CD8-positive, alpha-beta memory T cell (primary cell): ENCODE measurements at regions not wholly inside any gene's neighbourhood (a gene's known extent, or its start where the extent isn't known, plus 50 kb on each side); places are given as distances from the start of the nearest gene placed in this dataset.

Experiments
- CTCF ChIA-PET: fragments of 350-600 bp; sonication (Branson Sonifier 250); formaldehyde crosslinking; loops from one replicate; lab custom pipeline; 2021; ENCODE audit warnings: antibody characterized with exemption; lab: Charles Lee
- POLR2A ChIA-PET: fragments of 350-600 bp; sonication (Branson Sonifier 250); formaldehyde crosslinking; loops from one replicate; lab custom pipeline; 2021; ENCODE audit warnings: antibody characterized with exemption; lab: Charles Lee
- DNase-seq, 5 donors: peaks; one replicate each; pipeline versions ENCODE4 v3.0.0 to v3.0.0-alpha.2; 2020 to 2022; ENCODE audit warnings: mixed read lengths in 1 of 5
- H3K27ac ChIP-seq: one replicate; pipeline ENCODE4 v1.7.0; 2013; ENCODE audit warnings: low read depth, mild to moderate bottlenecking, low read length, moderate library complexity
- H3K27me3 ChIP-seq: 2 replicates; pipeline ENCODE4 v1.7.0; 2013; ENCODE audit warnings: low read length, mild to moderate bottlenecking; ENCODE audit not compliant: insufficient read depth, poor library complexity, severe bottlenecking
- H3K36me3 ChIP-seq: 2 replicates; pipeline ENCODE4 v1.7.0; 2013; ENCODE audit warnings: mild to moderate bottlenecking, low read length, moderate library complexity; ENCODE audit not compliant: insufficient read depth
- H3K4me1 ChIP-seq: 2 replicates; pipeline ENCODE4 v1.7.0; 2013; ENCODE audit warnings: mild to moderate bottlenecking, low read length, moderate library complexity; ENCODE audit not compliant: insufficient read depth
- H3K4me3 ChIP-seq: 2 replicates; pipeline ENCODE4 v1.7.0; 2013; ENCODE audit warnings: mild to moderate bottlenecking, low read length
- H3K9me3 ChIP-seq: 2 replicates; pipeline ENCODE4 v1.7.0; 2013; ENCODE audit warnings: mild to moderate bottlenecking, low read length
- H3K27ac Mint-ChIP-seq, 8 donors: one replicate each; pipeline ENCODE4 v1.8.0; 2020 to 2021; ENCODE audit warnings: mixed read lengths in 8 of 8, mild to moderate bottlenecking in 6 of 8, inconsistent platforms in 3 of 8, moderate library complexity in 3 of 8
- H3K27me3 Mint-ChIP-seq, 2 donors: one replicate each; pipeline ENCODE4 v1.8.0; 2020 to 2021; ENCODE audit warnings: mixed read lengths in 2 of 2, mild to moderate bottlenecking in 1 of 2, moderate library complexity in 1 of 2
- H3K36me3 Mint-ChIP-seq, 3 donors: one replicate each; pipeline ENCODE4 v1.8.0; 2020 to 2021; ENCODE audit warnings: mixed read lengths in 3 of 3, inconsistent platforms in 1 of 3, mild to moderate bottlenecking in 1 of 3
- H3K4me1 Mint-ChIP-seq, 3 donors: one replicate each; pipeline ENCODE4 v1.8.0; 2020 to 2021; ENCODE audit warnings: mixed read lengths in 3 of 3, inconsistent platforms in 1 of 3, mild to moderate bottlenecking in 1 of 3
- H3K4me3 Mint-ChIP-seq, 7 donors: one replicate each; pipeline ENCODE4 v1.8.0; 2020 to 2021; ENCODE audit warnings: mixed read lengths in 7 of 7, mild to moderate bottlenecking in 6 of 7, moderate library complexity in 4 of 7, inconsistent platforms in 2 of 7
- H3K9me3 Mint-ChIP-seq, 5 donors: one replicate each; pipeline ENCODE4 v1.8.0; 2020 to 2022; ENCODE audit warnings: mixed read lengths in 5 of 5, mild to moderate bottlenecking in 3 of 5, moderate library complexity in 2 of 5, inconsistent platforms in 1 of 5

GRCh38 chr2:48258481-48259149 is 55.9 kb upstream of the FOXN2 start:
- Histone ChIP-seq H3K36me3 (no peaks in the 10 kb centered on the region), H3K27ac (no peak overlapping the region), H3K27me3 (no peaks in the 10 kb centered on the region), H3K4me1 (no peaks in the 10 kb centered on the region), H3K9me3 (no peaks in the 10 kb centered on the region), H3K4me3 (no peak overlapping the region)
- Mint-ChIP-seq H3K36me3 (peaks cover 0 to 6% (median 0%) of the 10 kb centered on the region in 3 donors), H3K9me3 (no peaks in the 10 kb centered on the region), H3K4me3 (no peak overlapping the region), H3K27me3 (peaks cover 0 to 2% of the 10 kb centered on the region in 2 donors), H3K27ac (no peak overlapping the region), H3K4me1 (no peaks in the 10 kb centered on the region)
- CTCF ChIA-PET, result no interaction called here
- POLR2A ChIA-PET, result interaction anchor here (0.9 kb wide), 1 partner anchor 15 kb away, joined by 3 read pairs; no protein-coding TSS in a partner anchor
- no peak for DNase-seq

GRCh38 chr2:48259811-48260210 is 54.7 kb upstream of the FOXN2 start:
- no peaks in the 10 kb centered on the region for H3K27me3 ChIP-seq
- H3K27ac ChIP-seq, result no peak overlapping the region
- Mint-ChIP-seq H3K9me3 (no peaks in the 10 kb centered on the region), H3K4me3 (no peak overlapping the region), H3K27me3 (peaks cover 0 to 3% of the 10 kb centered on the region in 2 donors), H3K4me1 (no peaks in the 10 kb centered on the region), H3K27ac (no peak overlapping the region), H3K36me3 (peaks cover 0 to 9% (median 0%) of the 10 kb centered on the region in 3 donors)
- no peak for DNase-seq
- H3K36me3 ChIP-seq, result no peaks in the 10 kb centered on the region
- ChIA-PET CTCF (no interaction called here), POLR2A (no interaction called here)
- H3K4me1 ChIP-seq, result no peaks in the 10 kb centered on the region
- no peaks in the 10 kb centered on the region for H3K9me3 ChIP-seq
- no peak overlapping the region for H3K4me3 ChIP-seq

- H3K4me1 Mint-ChIP-seq, result no peaks in the 10 kb centered on the region
These were observed 49.9 kb upstream of the FOXN2 start for GRCh38 chr2:48264627-48265026.

More at GRCh38 chr2:48264627-48265026, 49.9 kb upstream of the FOXN2 start:
- no peaks in the 10 kb centered on the region for H3K9me3 ChIP-seq
- H3K4me3 ChIP-seq, result no peak overlapping the region
- DNase-seq, result no peak
- CTCF ChIA-PET, result no interaction called here
- H3K27ac ChIP-seq, result peak overlapping the region; percentile 63
- H3K27me3 ChIP-seq, result no peaks in the 10 kb centered on the region
- Mint-ChIP-seq H3K36me3 (peaks cover 0 to 22% (median 4%) of the 10 kb centered on the region in 3 donors), H3K4me3 (no peak overlapping the region), H3K27me3 (peaks cover 0 to 3% of the 10 kb centered on the region in 2 donors), H3K9me3 (peaks cover 0 to 1% (median 0%) of the 10 kb centered on the region in 5 donors), H3K27ac (no peak overlapping the region)
- POLR2A ChIA-PET, result no interaction called here
- no peaks in the 10 kb centered on the region for H3K36me3 ChIP-seq
- no peaks in the 10 kb centered on the region for H3K4me1 ChIP-seq
